ENCODE measurements at regions not wholly inside any gene's neighbourhood (a gene's known extent, or its start where the extent isn't known, plus 50 kb on each side); places are given as distances from the start of the nearest gene placed in this dataset.
A peak's percentile ranks its signal among the peaks of the same experiment; 100 is the strongest.
"Not testable (repeated sequence)": the region's sequence is repeated elsewhere in the genome, so short reads cannot be mapped to it uniquely, and the experiment has no call there.

DNA sequence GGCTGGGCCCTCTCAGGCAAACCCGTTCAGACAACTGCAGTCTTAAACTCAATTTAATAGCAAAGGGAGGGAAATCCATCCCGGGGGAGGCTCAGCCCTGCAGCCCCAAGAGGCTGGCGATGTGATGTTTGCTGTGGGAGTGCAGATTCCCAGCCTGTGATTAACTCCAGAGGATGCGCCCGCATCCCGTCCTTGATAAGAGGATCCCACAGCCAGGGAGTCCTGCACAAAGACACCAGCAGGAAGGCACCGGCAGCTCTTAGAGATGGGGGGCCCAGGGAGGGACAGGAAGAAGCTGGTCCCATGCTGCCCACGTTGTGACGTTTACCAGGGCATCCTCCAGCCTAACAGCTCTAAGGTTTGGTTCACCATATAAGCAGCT, 64.7 kb downstream of the MRPL36 start:
- Mint-ChIP-seq H3K4me1 (ENCODE audit: low read depth) (no peaks in the 10 kb centered on the region), H3K4me3 (no peak overlapping the region), H3K36me3 (ENCODE audit: low read depth) (no peaks in the 10 kb centered on the region), H3K9me3 (peaks cover 3% of the 10 kb centered on the region), H3K27me3 (peaks cover 19% of the 10 kb centered on the region), H3K27ac (no peak overlapping the region)
- no peak for DNase-seq

DNA sequence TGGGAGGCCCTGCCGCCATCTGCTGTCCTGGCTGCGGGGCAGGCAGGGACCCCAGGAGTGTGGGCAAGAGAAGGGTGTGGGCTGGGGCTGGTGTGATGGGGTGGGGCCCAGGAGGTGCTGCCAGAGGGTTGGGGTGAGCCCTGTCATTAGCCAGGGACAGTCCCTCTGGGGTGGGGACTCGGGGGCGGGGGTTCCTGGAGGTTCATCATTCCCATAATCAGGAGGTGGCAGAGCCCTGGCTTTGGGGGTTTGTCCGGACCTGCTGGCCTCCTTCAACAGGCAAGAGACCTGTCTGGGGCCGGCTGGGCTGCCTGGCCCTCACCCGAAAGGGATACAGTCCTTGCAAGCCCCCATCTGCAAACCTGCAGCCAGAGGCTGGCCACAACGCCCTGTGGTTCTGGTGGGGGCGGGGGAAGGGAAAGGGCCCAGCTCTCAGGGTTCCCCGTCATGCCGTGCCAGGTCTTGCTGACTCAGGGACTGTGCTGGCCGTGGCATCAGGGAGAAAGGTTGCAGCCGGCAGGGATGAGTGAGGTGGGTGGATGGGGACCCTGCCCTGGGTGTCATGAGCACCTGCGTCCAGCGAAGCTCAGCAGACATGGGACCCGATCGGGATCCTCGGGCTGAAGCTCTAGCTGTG, 65.2 kb downstream of the MRPL36 start:
- no peak overlapping the region for H3K27ac Mint-ChIP-seq
- no peaks in the 10 kb centered on the region for H3K4me1 Mint-ChIP-seq (ENCODE audit: low read depth)
- peaks cover 16% of the 10 kb centered on the region for H3K27me3 Mint-ChIP-seq
- H3K36me3 Mint-ChIP-seq (ENCODE audit: low read depth): no peaks in the 10 kb centered on the region
- no peaks in the 10 kb centered on the region for H3K9me3 Mint-ChIP-seq
- no peak overlapping the region for H3K4me3 Mint-ChIP-seq
- DNase-seq: no peak

DNA sequence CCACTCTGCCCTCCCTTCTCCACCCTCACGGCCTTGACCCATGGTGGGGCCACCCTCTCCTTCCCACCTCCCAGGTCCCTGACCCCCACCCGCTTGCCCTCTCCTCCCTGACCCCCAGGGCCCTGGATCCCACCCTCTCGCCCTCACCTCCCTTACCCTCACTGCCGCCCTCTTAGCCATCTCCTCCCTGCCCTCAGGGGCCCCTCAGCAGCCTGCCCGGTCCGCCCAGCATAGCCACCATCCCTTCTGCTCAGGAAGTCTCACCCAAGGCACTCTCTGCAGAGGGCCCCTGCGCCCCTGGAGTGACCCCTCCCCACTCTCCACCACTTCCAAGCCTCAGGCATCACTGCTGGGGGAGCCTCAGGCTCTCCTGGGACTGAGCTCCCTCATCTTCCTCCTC, 66.3 kb downstream of the MRPL36 start:
- DNase-seq: no peak
- Mint-ChIP-seq H3K27ac (no peak overlapping the region), H3K9me3 (no peaks in the 10 kb centered on the region), H3K4me3 (no peak overlapping the region), H3K4me1 (ENCODE audit: low read depth) (no peaks in the 10 kb centered on the region), H3K27me3 (peaks cover 13% of the 10 kb centered on the region), H3K36me3 (ENCODE audit: low read depth) (no peaks in the 10 kb centered on the region)

DNA sequence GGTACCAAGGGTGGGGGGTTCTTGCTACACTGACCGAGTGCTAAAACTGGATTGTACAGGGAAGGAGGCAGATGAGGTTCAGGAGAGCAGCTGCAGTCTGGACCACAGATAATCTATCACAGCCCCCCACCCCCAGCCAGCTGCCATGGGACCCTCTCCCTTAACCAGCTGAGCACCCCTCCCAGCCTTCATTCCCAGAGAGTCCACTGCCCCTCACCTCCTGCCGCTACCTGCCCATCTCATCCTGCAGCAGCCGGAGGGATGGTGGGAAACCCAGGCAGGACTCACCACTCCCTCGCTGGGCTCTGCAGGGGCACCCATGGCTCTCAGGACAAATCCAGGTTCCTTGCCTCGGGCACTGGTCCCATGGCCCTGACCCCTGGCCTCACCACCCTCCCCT, 66.7 kb downstream of the MRPL36 start:
- Mint-ChIP-seq H3K9me3 (no peaks in the 10 kb centered on the region), H3K4me3 (no peak overlapping the region), H3K27ac (no peak overlapping the region), H3K36me3 (ENCODE audit: low read depth) (no peaks in the 10 kb centered on the region), H3K4me1 (ENCODE audit: low read depth) (no peaks in the 10 kb centered on the region), H3K27me3 (peaks cover 13% of the 10 kb centered on the region)
- DNase-seq: no peak

DNA sequence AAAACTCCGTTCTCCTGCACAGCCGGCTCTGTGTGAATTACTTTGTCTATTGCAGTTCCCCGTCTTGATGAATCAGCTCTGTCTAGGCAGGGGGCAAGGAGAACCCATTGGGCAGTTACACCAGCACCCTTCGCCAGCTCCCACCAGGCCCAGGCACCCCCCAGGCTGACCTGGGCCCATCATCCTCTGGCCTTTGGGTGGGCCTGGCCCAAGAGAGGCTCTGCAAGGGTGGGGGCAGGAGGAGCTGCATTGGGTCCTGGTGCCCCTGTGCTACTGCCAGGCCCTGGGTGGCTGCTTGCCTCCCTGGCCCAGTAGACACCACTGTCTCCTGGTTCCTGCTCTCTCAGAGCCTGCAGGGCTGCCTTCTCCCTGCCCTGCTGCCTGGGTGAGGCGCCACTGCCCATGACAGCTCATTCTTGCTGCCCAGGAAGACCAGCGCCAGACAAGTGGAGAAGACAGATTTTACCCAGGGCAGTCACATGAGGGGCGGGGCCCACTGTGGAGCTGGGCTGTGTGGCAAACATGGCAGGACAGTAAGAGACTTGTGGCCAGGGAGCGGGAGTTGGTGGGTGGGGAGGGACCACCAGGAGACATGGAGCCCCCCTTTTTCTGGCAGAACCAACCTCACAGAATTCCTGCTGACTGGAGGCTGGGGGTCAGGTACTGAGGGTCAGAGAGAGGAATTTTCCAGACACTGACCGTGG, 67.2 kb downstream of the MRPL36 start:
- Mint-ChIP-seq H3K4me1 (ENCODE audit: low read depth) (no peaks in the 10 kb centered on the region), H3K4me3 (no peak overlapping the region), H3K27me3 (peaks cover 13% of the 10 kb centered on the region), H3K36me3 (ENCODE audit: low read depth) (no peaks in the 10 kb centered on the region), H3K9me3 (no peaks in the 10 kb centered on the region), H3K27ac (no peak overlapping the region)
- peak; percentile 20 for DNase-seq

DNA sequence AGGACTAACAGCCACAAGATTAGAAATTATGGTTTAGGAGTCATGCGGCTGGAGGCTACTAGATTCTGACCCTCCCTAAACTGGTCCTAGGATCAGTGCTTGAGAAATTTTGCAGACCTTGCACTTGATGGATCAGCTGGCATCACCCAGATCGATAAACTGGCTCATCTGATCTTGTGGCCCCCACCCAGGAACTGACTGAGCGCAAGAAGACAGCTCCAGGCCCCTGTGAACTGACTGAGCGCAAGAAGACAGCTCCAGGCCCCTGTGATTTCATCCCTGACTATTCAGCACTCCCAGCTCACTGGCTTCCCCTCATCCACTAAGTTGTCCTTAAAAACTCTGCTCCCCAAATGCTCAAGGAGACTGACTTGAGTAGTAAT, 67.8 kb downstream of the MRPL36 start:
- peaks cover 17% of the 10 kb centered on the region for H3K27me3 Mint-ChIP-seq
- H3K27ac Mint-ChIP-seq; H3K9me3 Mint-ChIP-seq; H3K4me1 Mint-ChIP-seq (ENCODE audit: low read depth); H3K4me3 Mint-ChIP-seq; H3K36me3 Mint-ChIP-seq (ENCODE audit: low read depth): not testable (repeated sequence)
- DNase-seq: peak; percentile 7

DNA sequence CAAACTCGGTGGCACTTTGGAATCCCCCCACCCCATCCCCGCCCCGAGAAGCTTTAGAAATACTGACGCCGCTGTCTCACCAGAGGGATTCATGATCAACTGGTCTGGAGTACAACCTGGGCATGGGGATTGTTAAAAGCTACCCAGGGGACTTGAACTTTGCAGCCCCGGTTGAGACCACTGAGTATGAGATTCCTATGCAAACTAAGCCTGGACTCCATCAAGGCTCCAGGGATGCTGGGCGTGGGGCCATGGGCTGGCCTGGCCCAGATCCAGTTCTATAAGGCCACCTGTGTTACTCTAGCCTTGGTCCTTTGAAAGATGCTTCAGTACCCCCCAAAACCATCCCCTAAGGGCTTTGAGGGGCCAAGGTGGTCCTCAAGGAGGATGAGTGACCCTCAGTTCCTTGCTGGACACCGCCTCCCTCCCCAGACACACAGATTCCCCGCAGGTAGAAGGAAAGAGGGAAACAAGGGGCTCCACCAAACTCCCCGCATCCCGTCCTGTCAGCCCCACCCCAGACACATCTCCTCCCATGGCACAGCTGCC, 68.5 kb downstream of the MRPL36 start:
- no peaks in the 10 kb centered on the region for H3K36me3 Mint-ChIP-seq (ENCODE audit: low read depth)
- no peak overlapping the region for H3K27ac Mint-ChIP-seq
- H3K27me3 Mint-ChIP-seq: peaks cover 20% of the 10 kb centered on the region
- H3K4me3 Mint-ChIP-seq: no peak overlapping the region
- H3K4me1 Mint-ChIP-seq (ENCODE audit: low read depth): no peaks in the 10 kb centered on the region
- no peaks in the 10 kb centered on the region for H3K9me3 Mint-ChIP-seq
- DNase-seq: peak; percentile 11

DNA sequence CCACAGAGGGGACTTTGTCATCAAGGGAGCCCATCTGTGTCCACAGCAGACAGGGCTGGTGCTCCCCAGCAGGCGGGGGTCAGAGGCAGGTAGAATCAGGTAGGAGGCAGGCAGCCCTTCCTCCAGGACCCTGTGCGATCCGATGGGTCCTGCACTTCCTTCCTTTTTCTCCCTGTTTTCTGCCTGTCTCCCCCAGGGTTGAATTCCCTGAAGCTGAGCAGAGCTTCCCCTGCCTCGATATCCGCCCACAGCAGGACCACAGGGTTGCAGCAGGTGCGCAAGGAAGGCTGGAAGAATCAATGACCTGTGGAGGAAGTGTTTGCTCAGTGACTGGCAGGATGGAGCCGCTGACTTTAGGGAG, 69.2 kb downstream of the MRPL36 start:
- Mint-ChIP-seq H3K4me3 (no peak overlapping the region), H3K4me1 (ENCODE audit: low read depth) (no peaks in the 10 kb centered on the region), H3K27me3 (peaks cover 27% of the 10 kb centered on the region), H3K9me3 (no peaks in the 10 kb centered on the region), H3K27ac (no peak overlapping the region), H3K36me3 (ENCODE audit: low read depth) (no peaks in the 10 kb centered on the region)
- DNase-seq: no peak

DNA sequence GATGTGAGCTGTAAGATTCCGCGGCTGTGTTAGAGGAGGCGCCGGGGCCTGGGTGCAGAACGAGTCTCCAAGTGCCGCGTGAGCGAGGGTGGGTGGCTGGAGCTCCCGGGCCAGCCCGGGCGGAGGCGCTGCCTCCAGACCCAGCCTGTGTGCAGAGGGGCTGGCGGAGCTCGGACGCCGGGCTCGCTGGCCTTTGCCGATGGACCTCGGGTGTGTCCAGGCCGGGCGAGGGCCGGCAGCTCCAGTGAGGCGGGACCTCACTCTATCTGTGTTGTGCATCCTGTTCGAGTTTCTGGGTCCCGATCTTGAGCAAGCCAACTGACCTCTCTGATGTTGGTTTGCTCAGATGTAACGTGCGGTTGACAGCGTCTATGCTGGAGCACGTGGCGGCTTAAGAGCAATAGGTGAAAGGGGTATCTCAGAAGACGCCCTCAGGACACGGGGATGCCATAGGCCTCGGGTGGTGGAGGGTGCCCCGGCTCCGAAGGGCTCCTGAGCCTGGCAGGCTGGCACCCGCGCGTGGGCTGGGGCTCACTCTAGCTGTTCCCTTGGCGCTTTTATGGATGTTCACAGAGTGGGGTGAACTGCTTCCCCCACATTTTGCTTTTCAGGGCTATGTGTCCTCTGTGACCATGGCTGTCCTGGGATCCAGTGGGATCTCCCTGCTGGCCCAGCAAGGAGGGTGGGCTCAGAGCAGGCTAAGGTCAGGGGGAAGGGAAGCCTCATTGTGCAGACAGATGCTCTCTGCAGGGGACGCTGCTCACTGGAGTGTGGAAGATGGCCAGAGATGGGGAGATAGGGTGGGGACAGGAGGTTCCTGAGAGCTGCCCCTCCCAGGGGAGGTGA, 69.8 kb downstream of the MRPL36 start:
- Mint-ChIP-seq H3K36me3 (ENCODE audit: low read depth) (no peaks in the 10 kb centered on the region), H3K27me3 (peaks cover 31% of the 10 kb centered on the region), H3K9me3 (no peaks in the 10 kb centered on the region), H3K4me3 (no peak overlapping the region), H3K4me1 (ENCODE audit: low read depth) (peaks cover 4% of the 10 kb centered on the region), H3K27ac (no peak overlapping the region)
- peak; percentile 12 for DNase-seq

DNA sequence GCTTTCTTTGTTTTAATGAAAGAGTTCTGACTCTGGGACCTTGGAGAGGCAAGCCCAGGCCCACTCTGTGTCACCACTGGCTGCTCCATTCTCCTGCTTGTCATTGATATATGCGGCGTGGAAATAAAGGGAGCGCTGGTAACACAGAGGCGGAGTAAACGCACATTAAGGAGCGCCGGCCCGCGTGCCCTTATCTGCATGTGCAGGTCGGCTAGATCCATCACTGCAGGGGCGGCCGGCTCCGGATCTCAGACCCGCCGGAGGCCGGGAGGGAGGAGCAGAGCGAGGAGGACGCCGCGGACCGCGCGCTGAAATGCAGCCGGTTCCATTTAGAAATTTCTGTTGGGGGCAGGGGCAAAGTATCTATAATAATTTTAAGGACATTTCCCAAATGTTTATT, 70.8 kb downstream of the MRPL36 start:
- DNase-seq: peak; percentile 5
- no peaks in the 10 kb centered on the region for H3K9me3 Mint-ChIP-seq
- peaks cover 4% of the 10 kb centered on the region for H3K4me1 Mint-ChIP-seq (ENCODE audit: low read depth)
- H3K4me3 Mint-ChIP-seq: no peak overlapping the region
- H3K27me3 Mint-ChIP-seq: peaks cover 31% of the 10 kb centered on the region
- no peak overlapping the region for H3K27ac Mint-ChIP-seq
- H3K36me3 Mint-ChIP-seq (ENCODE audit: low read depth): no peaks in the 10 kb centered on the region

DNA sequence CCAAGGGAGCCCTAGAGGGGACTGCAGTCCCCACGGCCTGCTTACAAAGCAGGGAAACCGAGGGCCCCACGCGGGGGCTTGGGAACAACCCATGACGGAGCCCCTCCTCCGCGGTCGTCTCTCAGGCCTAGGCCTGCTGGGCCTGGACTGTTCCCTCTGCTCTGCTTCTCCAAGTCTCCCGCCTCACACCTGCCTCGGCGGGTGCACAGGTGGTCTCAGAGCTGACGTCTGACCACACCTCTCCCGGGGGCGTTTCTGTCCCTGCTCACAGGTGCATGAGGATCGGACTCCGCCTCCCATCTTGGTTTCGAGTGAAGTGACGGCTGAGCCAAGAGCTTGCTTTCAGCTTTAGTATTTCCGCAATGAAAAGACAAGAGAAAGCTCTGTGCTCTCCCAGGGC, 72.1 kb downstream of the MRPL36 start:
- Mint-ChIP-seq H3K27ac (no peak overlapping the region), H3K27me3 (peaks cover 35% of the 10 kb centered on the region), H3K4me3 (no peak overlapping the region), H3K9me3 (no peaks in the 10 kb centered on the region), H3K36me3 (ENCODE audit: low read depth) (no peaks in the 10 kb centered on the region), H3K4me1 (ENCODE audit: low read depth) (peaks cover 4% of the 10 kb centered on the region)
- DNase-seq: peak; percentile 15

DNA sequence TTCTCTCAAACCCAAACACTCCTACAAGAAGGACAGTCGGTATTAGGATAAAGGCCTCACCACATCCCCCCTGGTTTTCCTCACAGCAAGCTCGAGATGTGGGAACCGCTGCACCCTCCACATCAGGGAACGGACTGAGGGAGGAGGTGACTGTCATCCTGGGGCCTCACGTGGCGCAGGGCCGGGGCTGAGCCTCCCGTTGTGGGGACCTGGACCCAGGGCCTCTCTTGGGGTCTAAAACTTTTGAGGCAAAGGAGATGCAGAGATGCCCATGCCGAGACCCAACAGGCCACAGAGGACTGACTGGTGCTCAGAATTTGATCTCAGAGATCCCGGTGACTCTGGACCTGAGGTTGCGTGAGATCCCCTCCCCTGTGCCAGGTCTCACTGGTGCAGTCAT, 72.7 kb downstream of the MRPL36 start:
- no peaks in the 10 kb centered on the region for H3K9me3 Mint-ChIP-seq
- H3K27me3 Mint-ChIP-seq: peaks cover 35% of the 10 kb centered on the region
- no peak overlapping the region for H3K27ac Mint-ChIP-seq
- no peaks in the 10 kb centered on the region for H3K36me3 Mint-ChIP-seq (ENCODE audit: low read depth)
- peaks cover 4% of the 10 kb centered on the region for H3K4me1 Mint-ChIP-seq (ENCODE audit: low read depth)
- no peak overlapping the region for H3K4me3 Mint-ChIP-seq
- DNase-seq: peak; percentile 20

DNA sequence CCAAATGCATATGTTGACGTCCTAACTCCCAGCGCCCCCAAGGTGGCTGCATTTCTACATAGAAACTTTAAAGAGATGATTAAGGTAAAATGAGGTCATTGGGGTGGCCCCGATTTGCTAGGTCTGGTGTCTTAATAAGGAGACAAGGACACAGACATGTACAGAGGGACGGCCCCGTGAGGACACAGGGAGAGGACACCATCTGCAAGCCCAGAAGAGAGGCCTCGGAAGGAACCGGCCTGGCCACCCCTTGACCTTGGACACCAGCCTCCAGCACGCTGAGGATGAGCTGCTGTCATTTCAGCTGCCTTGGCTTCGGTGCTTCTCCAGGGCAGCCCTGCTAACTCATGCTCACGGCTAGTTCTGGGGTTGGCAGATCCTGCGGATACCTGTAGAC, 73.2 kb downstream of the MRPL36 start:
- no peak overlapping the region for H3K4me3 Mint-ChIP-seq
- H3K27me3 Mint-ChIP-seq: peaks cover 37% of the 10 kb centered on the region
- no peaks in the 10 kb centered on the region for H3K36me3 Mint-ChIP-seq (ENCODE audit: low read depth)
- no peaks in the 10 kb centered on the region for H3K9me3 Mint-ChIP-seq
- no peak overlapping the region for H3K27ac Mint-ChIP-seq
- no peak for DNase-seq
- H3K4me1 Mint-ChIP-seq (ENCODE audit: low read depth): peaks cover 4% of the 10 kb centered on the region

DNA sequence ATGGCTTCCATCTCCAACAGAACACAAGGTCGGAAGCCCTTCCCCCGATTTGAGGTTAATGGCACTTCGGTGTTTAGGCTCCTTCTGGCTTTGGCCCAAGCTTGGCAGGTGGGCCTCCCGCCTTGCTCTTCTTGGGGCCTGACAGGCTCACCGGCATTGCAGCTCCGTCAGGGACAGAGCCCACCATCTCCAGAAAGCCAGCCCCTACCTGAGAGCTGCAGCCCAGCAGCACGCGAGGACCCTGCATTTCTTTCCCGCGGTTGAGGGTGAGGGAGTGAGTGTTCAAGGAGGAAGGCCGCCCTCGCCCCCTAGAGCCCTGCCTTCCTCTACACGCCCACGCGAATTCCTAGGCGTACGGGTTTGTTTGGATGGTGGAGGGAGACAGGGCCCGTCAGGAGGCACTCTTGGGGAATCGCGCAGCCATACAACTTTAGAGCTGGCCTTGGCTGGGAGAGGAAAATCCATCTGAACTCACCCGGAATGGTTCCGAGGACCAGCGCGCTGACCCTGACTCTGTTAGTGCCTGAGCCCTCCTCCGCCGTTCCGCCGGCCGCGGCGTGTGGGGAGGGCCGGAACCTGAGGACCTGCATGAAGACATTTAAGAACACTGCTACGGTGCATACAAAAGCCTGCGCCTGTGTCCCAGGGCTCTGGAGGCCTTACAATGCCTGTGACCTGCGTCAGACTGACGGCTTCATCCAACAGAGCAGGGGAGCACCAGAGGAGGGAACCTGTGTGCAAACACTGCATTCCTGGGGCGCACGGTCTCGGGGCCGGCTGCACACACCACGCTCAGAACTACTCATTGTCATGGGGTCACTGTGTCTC, 73.8 kb downstream of the MRPL36 start:
- Mint-ChIP-seq H3K4me3 (no peak overlapping the region), H3K4me1 (ENCODE audit: low read depth) (peaks cover 4% of the 10 kb centered on the region), H3K27me3 (peaks cover 37% of the 10 kb centered on the region), H3K9me3 (no peaks in the 10 kb centered on the region), H3K27ac (no peak overlapping the region), H3K36me3 (ENCODE audit: low read depth) (no peaks in the 10 kb centered on the region)
- DNase-seq: peak; percentile 19
